Mesothelial cell of epicardium (in vitro differentiated cells): ENCODE measurements at regions not wholly inside any gene's neighbourhood (a gene's known extent, or its start where the extent isn't known, plus 50 kb on each side); places are given as distances from the start of the nearest gene placed in this dataset.

Source experiments
- DNase-seq, 2 experiments: peaks; one replicate each; pipeline ENCODE4 v3.0.0; 2021; ENCODE audit warnings: low spot score in 2 of 2; ENCODE audit not compliant: unreplicated experiment in 2 of 2
- H3K27ac Mint-ChIP-seq: 2 replicates; pipeline ENCODE4 v1.8.0; 2021; ENCODE audit warnings: mixed read lengths
- H3K27me3 Mint-ChIP-seq: 2 replicates; pipeline ENCODE4 v1.8.0; 2021; ENCODE audit warnings: low read depth, mixed read lengths
- H3K36me3 Mint-ChIP-seq: 2 replicates; pipeline ENCODE4 v1.8.0; 2021; ENCODE audit warnings: mixed read lengths
- H3K4me1 Mint-ChIP-seq: 2 replicates; pipeline ENCODE4 v1.8.0; 2021; ENCODE audit warnings: mixed read lengths
- H3K4me3 Mint-ChIP-seq: 2 replicates; pipeline ENCODE4 v1.8.0; 2021; ENCODE audit warnings: mild to moderate bottlenecking, moderate library complexity, mixed read lengths
- H3K9me3 Mint-ChIP-seq: 2 replicates; pipeline ENCODE4 v1.8.0; 2021; ENCODE audit warnings: mixed read lengths
- TF ChIP-seq, protein P1 (sequence below): fragments of 200-600 bp; sonication (generic); IDR thresholded peaks from one replicate; pipeline ENCODE4 v1.5.0; 2021; ENCODE audit warnings: antibody characterized with exemption; ENCODE audit not compliant: unreplicated experiment

DNA sequence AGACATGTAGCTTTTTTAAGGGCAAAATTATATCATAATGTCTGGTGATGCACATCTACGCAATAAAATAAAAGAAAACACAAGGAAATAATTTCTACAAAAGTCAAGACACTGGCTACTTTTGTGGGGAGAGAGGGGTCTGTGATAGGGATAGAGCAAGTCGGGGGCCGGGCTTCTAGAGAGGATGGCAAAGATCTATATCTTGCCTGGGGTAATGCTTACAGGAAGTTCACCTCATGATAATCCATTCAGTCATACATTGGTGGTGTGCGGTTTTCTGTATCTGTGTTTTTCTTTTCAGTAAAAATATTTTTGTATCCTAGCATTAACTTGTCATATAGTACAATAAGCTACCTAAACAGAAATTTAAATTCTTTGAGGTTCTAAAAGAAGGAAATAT lies 178.8 kb downstream of the ARRDC4 start:
- Mint-ChIP-seq H3K27me3 (peaks cover 26% of the 10 kb centered on the region), H3K4me1 (no peaks in the 10 kb centered on the region), H3K27ac (no peak overlapping the region), H3K4me3 (no peak overlapping the region), H3K36me3 (no peaks in the 10 kb centered on the region), H3K9me3 (no peaks in the 10 kb centered on the region)
- TF ChIP-seq, protein P1, sequence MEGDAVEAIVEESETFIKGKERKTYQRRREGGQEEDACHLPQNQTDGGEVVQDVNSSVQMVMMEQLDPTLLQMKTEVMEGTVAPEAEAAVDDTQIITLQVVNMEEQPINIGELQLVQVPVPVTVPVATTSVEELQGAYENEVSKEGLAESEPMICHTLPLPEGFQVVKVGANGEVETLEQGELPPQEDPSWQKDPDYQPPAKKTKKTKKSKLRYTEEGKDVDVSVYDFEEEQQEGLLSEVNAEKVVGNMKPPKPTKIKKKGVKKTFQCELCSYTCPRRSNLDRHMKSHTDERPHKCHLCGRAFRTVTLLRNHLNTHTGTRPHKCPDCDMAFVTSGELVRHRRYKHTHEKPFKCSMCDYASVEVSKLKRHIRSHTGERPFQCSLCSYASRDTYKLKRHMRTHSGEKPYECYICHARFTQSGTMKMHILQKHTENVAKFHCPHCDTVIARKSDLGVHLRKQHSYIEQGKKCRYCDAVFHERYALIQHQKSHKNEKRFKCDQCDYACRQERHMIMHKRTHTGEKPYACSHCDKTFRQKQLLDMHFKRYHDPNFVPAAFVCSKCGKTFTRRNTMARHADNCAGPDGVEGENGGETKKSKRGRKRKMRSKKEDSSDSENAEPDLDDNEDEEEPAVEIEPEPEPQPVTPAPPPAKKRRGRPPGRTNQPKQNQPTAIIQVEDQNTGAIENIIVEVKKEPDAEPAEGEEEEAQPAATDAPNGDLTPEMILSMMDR = no peak
- DNase-seq = no peak

DNA sequence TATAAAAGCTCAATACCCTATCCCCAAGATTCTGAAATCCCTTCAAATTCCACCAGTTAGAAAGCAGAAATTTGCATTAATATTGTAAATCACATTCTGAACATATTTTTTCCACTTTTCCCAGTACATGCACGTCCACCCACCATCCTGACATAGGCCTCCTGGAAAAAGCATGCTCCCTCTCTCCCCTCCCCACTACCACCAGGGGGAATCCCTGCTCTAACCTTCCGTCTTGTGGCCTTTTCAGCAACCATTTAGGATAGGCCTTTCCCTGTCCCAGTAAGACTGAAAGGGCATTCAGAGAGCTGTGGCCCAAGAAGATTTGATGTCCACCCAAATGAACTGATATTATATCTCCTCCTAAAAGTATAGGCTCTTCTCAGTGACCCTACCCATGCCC lies 182.1 kb downstream of the ARRDC4 start:
- no peak for DNase-seq
- TF ChIP-seq, protein P1 = no peak
- H3K9me3 Mint-ChIP-seq = no peaks in the 10 kb centered on the region
- no peak overlapping the region for H3K27ac Mint-ChIP-seq
- no peaks in the 10 kb centered on the region for H3K4me1 Mint-ChIP-seq
- H3K4me3 Mint-ChIP-seq = no peak overlapping the region
- H3K36me3 Mint-ChIP-seq = no peaks in the 10 kb centered on the region
- H3K27me3 Mint-ChIP-seq = peaks cover 24% of the 10 kb centered on the region

DNA sequence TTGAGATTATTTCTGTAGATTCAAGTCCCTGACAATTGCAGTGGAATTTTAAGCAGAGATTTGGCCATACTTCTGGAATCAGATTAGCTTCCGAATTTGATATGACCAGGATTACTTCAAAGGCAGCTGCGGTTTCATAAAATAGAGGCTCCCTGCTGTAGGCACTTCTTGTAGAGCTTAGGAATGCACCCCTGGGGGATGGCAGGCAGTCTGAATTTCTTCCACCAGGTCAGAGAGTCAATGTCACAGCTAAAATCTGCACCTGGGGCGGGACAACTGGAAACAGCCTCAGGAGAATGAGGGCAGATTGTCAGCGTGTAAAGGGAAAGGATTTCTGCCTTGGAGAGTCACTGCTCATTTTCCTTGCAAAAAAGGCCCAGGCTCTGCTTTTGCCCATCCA lies 182.6 kb downstream of the ARRDC4 start:
- H3K4me3 Mint-ChIP-seq = no peak overlapping the region
- H3K4me1 Mint-ChIP-seq = no peaks in the 10 kb centered on the region
- TF ChIP-seq, protein P1 = no peak
- DNase-seq = no peak
- H3K27me3 Mint-ChIP-seq = peaks cover 27% of the 10 kb centered on the region
- no peak overlapping the region for H3K27ac Mint-ChIP-seq
- no peaks in the 10 kb centered on the region for H3K9me3 Mint-ChIP-seq
- H3K36me3 Mint-ChIP-seq = no peaks in the 10 kb centered on the region

DNA sequence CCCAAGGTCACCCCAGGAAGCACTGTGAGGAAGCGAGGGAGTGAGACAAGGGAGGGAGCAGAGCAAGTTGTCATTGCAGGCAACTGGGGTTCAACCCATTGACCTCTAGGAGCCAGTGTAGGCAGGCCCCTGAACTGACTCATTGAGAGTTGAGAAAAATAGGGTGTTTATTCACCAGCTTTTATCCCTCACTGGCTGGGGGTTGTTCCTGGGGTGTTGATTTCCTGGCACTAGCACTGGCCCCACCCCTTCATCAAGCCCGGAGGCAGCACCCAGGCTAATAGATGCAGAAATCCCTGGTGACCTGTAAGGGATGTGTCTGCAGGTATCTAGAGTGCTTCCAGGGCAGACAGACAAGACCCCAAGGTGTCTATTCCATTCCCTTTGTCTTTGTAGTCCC lies 183.9 kb downstream of the ARRDC4 start:
- Mint-ChIP-seq H3K4me1 (no peaks in the 10 kb centered on the region), H3K36me3 (no peaks in the 10 kb centered on the region), H3K27me3 (peaks cover 34% of the 10 kb centered on the region), H3K27ac (no peak overlapping the region), H3K9me3 (no peaks in the 10 kb centered on the region), H3K4me3 (no peak overlapping the region)
- TF ChIP-seq, protein P1 = no peak
- DNase-seq = no peak

DNA sequence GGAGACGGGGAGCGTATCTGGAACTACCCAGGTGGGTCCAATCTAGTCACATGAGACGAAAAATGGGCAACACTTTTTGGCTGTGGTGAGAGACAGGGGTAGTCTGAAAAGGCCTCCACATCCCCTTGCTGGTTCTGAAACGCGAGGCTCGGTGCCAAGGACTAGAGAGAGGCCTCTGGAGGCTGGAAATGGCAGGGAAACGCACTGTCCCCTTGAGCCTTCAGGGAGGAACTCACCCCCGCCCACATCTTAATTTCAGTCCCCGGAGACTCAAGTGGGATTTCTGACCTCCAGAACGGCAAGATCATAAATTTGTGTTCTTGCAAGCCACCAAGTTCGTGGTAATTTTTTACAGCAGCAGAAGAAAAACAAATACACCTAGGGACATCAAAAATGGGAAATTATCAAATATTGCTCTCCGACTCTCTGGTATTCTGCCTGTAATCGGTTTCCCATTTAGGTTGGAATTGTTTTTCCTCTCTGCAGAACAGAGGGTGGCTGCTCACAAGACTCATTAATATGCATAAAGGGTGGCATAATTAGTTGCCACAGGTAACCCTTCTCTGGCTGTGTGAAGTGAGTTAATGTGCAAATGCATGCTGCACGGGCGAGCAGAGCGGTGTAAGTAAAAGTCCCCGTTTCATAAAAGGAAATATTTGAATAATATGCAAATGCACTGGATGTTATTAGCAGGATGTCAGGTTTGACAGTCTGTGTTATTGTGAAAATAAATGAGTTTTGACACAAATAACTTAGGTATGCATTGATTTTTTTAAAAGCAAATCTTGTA lies 185.7 kb downstream of the ARRDC4 start:
- Mint-ChIP-seq H3K27me3 (peaks cover 40% of the 10 kb centered on the region), H3K4me3 (no peak overlapping the region), H3K27ac (no peak overlapping the region), H3K36me3 (no peaks in the 10 kb centered on the region), H3K4me1 (no peaks in the 10 kb centered on the region), H3K9me3 (no peaks in the 10 kb centered on the region)
- TF ChIP-seq, protein P1 = no peak
- DNase-seq = no peak
